GM10266 (cell line): ENCODE measurements at regions not wholly inside any gene's neighbourhood (a gene's known extent, or its start where the extent isn't known, plus 50 kb on each side); places are given as distances from the start of the nearest gene placed in this dataset.

Experiments
- DNase-seq: peaks from one replicate; pipeline ENCODE4 v3.0.0; 2012; ENCODE audit errors: extremely low spot score
- TF ChIP-seq, protein P1 (sequence below): IDR thresholded peaks from 2 replicates; pipeline ENCODE4 v1.5.1; 2012; ENCODE audit warnings: mild to moderate bottlenecking, low read depth; ENCODE audit not compliant: control insufficient read depth, insufficient read depth; ENCODE audit errors: missing control alignments

DNA sequence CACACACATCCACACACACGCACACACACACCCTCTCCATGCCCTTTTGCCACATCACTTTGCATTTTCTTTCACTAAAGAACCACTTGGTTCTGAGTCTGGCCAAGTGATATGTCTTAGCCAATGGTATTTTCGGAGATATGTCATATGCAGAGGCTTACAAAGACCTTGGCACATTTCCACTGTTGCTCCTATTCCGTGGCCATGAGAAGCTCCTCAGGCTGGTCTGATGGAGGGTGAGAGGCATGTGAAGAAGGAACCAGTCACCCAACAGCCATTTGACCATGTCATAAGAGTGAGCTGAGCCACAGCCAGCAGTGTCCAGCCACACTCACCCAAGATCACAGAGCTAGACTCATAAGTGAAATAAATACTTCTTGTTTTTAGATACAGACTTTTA, 212.6 kb upstream of the NAV2 start:
- TF ChIP-seq, protein P1, sequence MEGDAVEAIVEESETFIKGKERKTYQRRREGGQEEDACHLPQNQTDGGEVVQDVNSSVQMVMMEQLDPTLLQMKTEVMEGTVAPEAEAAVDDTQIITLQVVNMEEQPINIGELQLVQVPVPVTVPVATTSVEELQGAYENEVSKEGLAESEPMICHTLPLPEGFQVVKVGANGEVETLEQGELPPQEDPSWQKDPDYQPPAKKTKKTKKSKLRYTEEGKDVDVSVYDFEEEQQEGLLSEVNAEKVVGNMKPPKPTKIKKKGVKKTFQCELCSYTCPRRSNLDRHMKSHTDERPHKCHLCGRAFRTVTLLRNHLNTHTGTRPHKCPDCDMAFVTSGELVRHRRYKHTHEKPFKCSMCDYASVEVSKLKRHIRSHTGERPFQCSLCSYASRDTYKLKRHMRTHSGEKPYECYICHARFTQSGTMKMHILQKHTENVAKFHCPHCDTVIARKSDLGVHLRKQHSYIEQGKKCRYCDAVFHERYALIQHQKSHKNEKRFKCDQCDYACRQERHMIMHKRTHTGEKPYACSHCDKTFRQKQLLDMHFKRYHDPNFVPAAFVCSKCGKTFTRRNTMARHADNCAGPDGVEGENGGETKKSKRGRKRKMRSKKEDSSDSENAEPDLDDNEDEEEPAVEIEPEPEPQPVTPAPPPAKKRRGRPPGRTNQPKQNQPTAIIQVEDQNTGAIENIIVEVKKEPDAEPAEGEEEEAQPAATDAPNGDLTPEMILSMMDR, result no peak
- DNase-seq, result no peak

DNA sequence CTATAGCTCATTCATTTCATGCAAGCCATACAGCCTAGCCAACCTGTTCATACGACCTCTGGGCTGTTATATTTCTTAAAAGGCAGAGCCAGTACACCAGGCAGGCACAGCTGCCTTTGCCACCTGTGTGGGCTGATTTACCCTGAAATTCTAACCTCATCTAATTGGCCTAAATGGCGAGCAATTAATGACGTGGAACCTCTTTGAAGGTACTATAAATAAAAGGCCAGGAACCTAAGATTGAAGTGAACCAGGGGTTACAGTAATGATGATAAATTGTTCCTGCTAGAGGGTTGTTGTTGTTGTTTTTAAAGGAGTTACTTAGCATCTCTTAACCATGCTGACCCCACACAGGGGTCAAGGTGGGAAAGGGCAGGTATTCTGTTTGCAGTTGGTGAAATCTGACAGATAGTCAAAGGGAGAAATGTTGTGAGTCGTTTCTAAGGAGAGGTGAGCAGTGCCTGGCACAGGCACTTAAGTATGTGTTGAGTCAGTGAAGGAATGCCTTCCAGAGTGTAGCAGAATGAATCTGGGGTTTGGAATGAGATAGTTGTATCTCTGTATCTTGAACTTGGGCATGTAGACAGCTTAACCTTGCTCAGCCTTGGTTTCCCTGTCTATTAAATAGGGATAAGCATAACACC, 213.5 kb upstream of the NAV2 start:
- TF ChIP-seq, protein P1, result no peak
- DNase-seq, result no peak

DNA sequence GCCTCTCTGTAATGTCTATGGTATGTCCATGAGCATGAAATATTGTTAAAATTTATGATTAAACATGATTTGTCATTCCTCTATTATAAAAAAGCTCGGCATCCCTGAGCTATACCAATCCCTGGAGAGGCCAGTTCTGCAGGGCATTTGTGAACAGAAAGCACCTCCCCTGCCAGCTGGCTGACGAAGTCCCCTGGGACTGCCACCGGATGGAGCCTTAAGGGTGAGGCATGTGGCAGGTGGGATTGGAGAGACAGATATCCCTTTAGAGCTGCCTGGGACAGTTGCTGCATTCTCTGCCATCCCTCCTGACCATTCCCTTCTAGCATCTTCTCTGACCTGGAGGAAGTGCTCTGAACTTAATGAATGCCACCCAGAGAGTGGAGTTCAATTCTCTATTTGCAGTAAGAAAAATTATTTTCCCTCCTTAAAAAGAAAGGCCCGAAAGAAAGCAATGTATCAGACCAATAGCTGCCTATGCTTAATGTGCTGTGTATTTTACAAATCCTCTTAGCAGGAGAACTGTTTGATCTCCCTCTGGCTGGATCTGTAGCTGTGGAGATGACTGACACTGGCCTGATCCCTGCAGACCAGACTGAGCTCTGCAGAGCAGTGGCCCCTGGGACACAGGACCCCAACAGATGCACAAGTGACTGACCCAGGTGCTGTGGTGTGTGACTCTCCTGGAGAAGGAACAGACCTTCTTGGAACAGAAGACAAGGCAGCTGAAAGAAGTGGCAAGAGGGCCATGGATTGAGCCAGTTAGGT, 219.0 kb upstream of the NAV2 start:
- no peak for DNase-seq
- TF ChIP-seq, protein P1, result no peak

DNA sequence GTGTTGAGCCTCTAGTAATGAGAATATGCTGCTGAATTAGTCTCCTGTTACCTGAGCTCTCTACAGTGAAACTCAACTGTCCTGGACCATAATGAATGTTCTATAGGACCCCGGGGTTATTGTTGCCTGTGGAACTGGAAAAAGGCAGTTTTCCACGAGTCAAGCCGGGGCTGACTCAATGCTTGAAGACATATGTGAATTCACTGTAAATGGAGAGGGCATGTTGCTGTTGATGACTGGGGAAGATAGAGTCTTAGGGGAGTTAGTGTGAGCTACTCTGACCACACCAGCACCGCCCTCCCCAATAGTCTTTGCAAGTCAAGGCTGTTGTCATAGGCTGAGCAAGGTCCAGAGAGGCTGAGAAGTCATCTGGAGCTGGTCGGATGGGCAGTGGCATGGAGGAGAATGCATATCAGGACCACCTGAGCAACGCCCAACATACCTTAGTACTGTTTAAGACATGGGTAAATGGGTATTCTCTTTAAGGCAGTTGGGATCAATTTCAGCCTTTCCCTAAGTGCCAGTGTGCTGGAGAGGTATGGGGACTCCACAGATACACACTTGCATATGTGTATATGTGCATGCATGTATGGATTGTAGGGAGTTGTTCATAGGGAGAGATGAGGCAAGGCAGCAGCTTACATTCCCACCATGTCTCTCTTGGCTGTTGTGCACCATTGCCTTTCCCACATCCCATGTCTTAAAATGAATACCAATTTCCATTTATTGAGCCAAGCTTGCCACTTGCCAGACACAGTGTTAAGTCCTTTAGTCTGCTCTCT, 230.1 kb upstream of the NAV2 start:
- TF ChIP-seq, protein P1, result no peak

DNA sequence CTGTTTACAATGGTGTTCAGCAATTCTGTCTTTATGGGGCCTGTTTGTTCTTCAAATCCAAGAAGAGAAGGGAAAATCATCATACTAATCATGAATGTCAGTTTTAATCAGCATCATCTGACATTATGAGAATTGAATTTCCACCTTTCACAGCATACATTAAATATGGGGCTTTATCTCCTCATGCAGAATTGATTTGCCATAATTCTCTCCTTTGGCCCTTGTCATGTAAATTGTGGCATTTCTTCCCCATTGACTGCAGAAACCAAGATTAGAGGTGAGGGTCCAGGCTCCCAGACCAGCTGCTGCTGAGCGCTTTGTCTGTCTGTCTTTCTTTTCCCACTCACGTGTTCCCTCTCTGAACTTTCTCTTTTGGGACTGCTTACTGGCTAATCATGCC, 232.1 kb upstream of the NAV2 start:
- TF ChIP-seq, protein P1, result no peak
- no peak for DNase-seq

More for the DNA sequence above, 230.1 kb upstream of the NAV2 start:
- no peak for DNase-seq

DNA sequence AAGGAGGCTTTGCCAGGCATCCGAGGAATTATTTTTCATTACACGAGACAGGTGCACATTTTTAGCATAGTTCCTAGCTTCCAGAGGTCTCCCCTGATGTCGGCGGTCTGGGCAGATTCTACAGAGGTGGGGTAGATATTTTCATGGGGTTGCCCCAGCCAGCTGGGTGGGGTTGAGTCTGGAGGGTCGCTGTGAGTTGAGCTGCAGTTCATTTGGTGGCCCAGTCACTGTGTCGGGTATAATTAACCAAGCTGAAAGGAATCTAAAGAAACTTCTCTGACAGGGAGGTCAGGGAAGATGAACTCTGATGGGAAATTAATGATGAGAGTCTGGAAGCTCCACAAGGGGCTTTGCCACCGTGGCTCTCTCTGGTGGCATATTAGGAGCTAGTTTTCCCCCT, 233.7 kb upstream of the NAV2 start:
- DNase-seq, result no peak
- TF ChIP-seq, protein P1, result no peak
